NT2/D1 (cell line): ENCODE measurements at regions not wholly inside any gene's neighbourhood (a gene's known extent, or its start where the extent isn't known, plus 50 kb on each side); places are given as distances from the start of the nearest gene placed in this dataset.

Experiments used
- DNase-seq: peaks from one replicate; pipeline ENCODE4 v3.0.0-alpha.2; 2011; ENCODE audit warnings: low read depth, low spot score
- H3K27me3 ChIP-seq: 2 replicates; pipeline ENCODE4 v1.6.0; 2011; ENCODE audit warnings: mild to moderate bottlenecking; ENCODE audit not compliant: insufficient read length, insufficient read depth
- H3K36me3 ChIP-seq: 2 replicates; pipeline ENCODE4 v1.6.1; 2011; ENCODE audit warnings: mild to moderate bottlenecking, low read length, mixed read lengths; ENCODE audit not compliant: insufficient read depth, insufficient read length
- H3K4me1 ChIP-seq: 2 replicates; pipeline ENCODE4 v1.5.1; 2011; ENCODE audit not compliant: insufficient read depth, insufficient read length
- H3K4me3 ChIP-seq: 2 replicates; pipeline ENCODE4 v1.5.1; 2011; ENCODE audit warnings: low read depth; ENCODE audit not compliant: insufficient read length
- H3K9ac ChIP-seq: 2 replicates; pipeline ENCODE4 v1.6.0; 2011; ENCODE audit warnings: low read depth; ENCODE audit not compliant: insufficient read length
- H3K9me3 ChIP-seq: 2 replicates; pipeline ENCODE4 v1.5.1; 2011; ENCODE audit warnings: mild to moderate bottlenecking, low read length; ENCODE audit not compliant: insufficient read depth
- SUZ12 ChIP-seq: IDR thresholded peaks from 2 replicates; pipeline ENCODE4 v1.6.1; 2011; ENCODE audit not compliant: insufficient read length, insufficient read depth; ENCODE audit errors: extremely low read depth
- YY1 ChIP-seq: IDR thresholded peaks from 2 replicates; pipeline ENCODE4 v1.6.1; 2011; ENCODE audit not compliant: insufficient read length, insufficient read depth
- ZNF274 ChIP-seq: IDR thresholded peaks from 2 replicates; pipeline ENCODE4 v1.6.1; 2011; ENCODE audit warnings: mild to moderate bottlenecking, low read depth, low read length

DNA sequence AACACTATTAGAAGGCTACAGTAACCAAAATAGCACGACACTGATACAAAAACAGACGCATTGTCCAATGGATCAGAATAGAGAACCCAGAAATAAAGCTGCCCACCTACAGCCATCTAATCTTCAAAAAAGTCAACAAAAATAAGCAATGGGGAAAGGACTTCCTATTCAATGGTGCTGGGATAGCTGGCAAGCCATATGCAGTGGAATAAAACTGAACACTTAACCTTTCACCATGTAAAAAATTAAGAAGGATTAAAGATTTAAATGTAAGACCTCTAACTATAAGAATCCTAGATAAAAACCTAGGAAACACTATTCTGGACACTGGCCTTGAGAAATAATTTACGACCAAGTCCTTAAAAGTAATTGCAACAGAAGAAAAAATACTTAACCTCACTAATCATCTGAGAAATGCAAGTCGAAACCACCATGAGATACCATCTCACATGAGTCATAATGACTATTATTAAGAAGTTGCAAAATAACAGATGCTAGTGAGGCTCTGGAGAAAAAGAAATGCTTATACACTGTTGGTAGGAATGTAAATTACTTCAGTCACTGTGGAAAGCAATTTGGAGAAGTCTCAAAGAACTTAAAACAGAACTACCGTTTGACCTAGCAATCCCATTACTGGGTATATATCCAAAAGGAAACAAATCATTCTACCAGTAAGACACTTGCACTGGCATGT is 203.3 kb upstream of the CDH9 start:
- TF ChIP-seq YY1 (no peak), ZNF274 (no peak), SUZ12 (no peak)
- no peak for DNase-seq
- no peak overlapping the region for H3K4me3 ChIP-seq
- H3K27me3 ChIP-seq: no peaks in the 10 kb centered on the region
- H3K4me1 ChIP-seq: no peaks in the 10 kb centered on the region
- H3K9me3 ChIP-seq: no peaks in the 10 kb centered on the region
- H3K9ac ChIP-seq: no peak overlapping the region
- no peaks in the 10 kb centered on the region for H3K36me3 ChIP-seq

DNA sequence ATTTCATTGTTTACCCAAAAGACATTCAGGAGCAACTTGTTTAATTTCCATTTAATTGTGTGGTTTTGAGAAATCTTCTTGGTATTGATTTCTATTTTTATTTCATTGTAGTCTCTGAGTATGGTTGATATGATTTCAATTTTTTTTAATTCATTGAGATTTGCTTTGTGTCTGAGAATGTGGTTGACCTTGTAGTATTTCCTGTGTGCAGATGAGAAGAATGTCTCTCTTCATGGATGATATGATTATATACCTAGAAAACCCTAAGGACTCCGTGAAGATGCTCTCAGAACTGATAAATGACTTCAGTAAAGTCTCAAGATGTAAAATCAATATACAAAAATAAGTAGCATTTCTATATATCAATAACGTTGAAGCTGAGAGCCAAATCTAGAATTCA is 202.4 kb upstream of the CDH9 start:
- H3K36me3 ChIP-seq: no peaks in the 10 kb centered on the region
- H3K9me3 ChIP-seq: no peaks in the 10 kb centered on the region
- no peak for DNase-seq
- no peaks in the 10 kb centered on the region for H3K27me3 ChIP-seq
- TF ChIP-seq SUZ12 (no peak), YY1 (no peak), ZNF274 (no peak)
- H3K4me3 ChIP-seq: no peak overlapping the region
- H3K4me1 ChIP-seq: no peaks in the 10 kb centered on the region
- no peak overlapping the region for H3K9ac ChIP-seq

DNA sequence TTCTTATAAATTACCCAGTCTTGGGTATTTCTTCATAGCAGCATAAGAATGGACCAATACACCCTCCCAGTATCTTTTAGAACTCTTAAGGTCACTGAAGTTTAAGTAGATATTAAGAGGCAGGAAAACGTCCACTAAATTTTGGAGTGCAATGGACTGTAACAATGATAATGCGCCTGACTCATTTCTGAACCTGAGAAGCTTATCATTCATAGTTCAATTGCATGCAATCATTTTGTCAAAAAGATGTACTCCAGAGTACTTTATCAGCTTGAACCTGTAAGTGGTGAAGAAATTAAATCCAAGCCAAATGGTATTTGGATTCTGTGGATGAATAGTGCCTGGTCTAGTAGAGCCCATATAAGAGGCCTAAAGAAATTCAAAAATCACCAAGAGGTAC is 196.5 kb upstream of the CDH9 start:
- Histone ChIP-seq H3K4me1 (no peaks in the 10 kb centered on the region), H3K36me3 (no peaks in the 10 kb centered on the region), H3K9me3 (no peaks in the 10 kb centered on the region), H3K27me3 (no peaks in the 10 kb centered on the region), H3K4me3 (no peak overlapping the region), H3K9ac (no peak overlapping the region)
- no peak for TF ChIP-seq ZNF274
- TF ChIP-seq YY1: no peak
- no peak for TF ChIP-seq SUZ12
- no peak for DNase-seq

DNA sequence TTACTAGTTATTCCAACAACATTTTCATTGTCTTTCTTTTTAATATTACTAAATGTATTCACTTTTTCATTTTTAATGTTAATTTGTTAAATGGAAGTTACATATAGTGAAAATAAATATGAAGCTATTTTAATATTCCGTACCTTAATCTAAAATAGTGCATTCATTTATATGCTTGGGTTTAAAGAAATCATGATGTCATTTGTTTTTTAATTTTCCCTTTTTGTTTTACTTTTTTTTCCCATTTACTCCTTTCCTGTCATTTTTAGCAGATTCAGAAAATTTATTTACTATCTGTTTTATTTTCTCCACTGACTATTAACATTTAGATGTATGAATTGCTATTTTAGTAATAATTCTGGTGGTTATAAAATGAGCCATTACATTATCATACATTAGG is 183.0 kb upstream of the CDH9 start:
- no peaks in the 10 kb centered on the region for H3K9me3 ChIP-seq
- H3K36me3 ChIP-seq: no peaks in the 10 kb centered on the region
- no peak overlapping the region for H3K9ac ChIP-seq
- no peak for DNase-seq
- no peaks in the 10 kb centered on the region for H3K27me3 ChIP-seq
- no peaks in the 10 kb centered on the region for H3K4me1 ChIP-seq
- no peak overlapping the region for H3K4me3 ChIP-seq
- TF ChIP-seq YY1: no peak
- no peak for TF ChIP-seq SUZ12

DNA sequence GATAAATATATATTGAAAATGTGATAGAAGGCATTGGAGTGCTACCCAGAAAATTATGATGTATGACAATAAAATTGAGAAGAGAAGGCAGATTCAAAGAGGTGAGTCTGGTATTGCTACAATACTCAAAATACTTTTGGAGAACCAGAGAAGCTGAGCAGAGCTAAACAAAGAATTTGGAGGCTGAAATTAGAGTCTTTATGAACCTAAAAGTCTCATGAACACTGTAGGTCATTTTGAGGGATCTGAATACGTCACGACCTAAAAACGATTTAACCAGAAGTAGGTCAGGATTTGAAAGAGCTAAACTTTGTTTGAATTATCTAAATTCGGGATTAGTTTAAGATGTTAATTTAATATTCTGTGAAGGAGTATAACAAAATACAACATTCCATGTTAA is 182.4 kb upstream of the CDH9 start:
- Histone ChIP-seq H3K4me1 (no peaks in the 10 kb centered on the region), H3K9me3 (no peaks in the 10 kb centered on the region), H3K4me3 (no peak overlapping the region), H3K9ac (no peak overlapping the region), H3K36me3 (no peaks in the 10 kb centered on the region), H3K27me3 (no peaks in the 10 kb centered on the region)
- DNase-seq: no peak
- TF ChIP-seq YY1 (no peak), SUZ12 (no peak), ZNF274 (no peak)

DNA sequence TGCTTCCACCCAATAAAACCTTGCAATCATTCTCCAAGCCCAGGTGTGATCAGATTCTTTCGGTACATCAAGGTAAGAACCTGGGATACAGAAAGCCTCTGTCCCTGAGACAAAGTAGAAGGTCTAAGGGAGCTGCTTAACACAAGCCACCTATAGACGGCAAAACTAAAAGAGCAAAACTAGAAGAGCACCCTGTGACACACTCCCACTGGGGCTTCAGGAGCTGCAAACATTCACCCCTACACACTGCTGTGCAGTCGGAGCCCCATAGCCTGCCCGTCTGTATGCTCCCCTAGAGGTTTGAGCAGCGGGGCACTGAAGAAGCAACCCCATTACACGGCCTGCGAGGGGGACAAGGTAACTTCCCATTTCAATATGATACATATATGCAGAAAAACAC is 179.6 kb upstream of the CDH9 start:
- Histone ChIP-seq H3K36me3 (no peaks in the 10 kb centered on the region), H3K27me3 (no peaks in the 10 kb centered on the region), H3K4me3 (no peak overlapping the region), H3K9me3 (no peaks in the 10 kb centered on the region), H3K4me1 (no peaks in the 10 kb centered on the region), H3K9ac (no peak overlapping the region)
- no peak for DNase-seq
- no peak for TF ChIP-seq YY1
- no peak for TF ChIP-seq SUZ12
- no peak for TF ChIP-seq ZNF274

DNA sequence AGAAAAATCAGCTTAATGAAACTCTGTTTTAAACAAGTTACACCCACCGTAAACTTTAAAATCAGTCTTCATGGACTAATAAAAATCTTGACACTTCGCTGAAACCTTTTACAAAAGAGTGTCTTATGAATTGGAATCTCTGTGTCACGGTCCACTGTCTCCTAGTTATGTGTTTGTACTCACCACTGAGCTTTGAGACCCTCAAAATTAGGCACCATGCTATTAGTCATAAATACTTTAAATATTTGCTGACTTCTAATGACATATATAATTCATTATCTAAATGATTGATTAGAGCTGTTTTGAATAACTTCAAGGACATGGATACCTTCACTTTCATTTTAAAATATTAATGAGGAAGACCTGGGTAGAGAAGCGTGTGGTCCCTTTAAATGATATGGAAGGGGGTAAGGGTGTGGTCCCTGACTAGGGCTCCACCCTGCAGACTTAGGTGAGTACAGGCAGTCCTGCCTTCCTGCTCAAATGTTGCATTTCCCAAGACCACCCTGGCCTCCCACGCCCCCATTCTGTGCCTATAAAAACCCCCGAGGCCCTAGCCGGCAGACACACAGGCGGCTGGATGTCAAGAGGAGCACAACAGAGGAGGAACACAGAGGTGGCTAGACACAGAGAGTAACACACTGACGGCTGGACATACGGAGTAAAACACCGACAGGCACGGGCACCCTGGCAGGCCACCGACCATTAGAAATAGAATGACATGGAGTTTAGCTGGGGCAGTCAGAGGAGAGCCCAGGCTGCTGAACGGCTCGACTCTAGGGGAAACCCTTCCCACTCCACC is 179.0 kb upstream of the CDH9 start:
- Histone ChIP-seq H3K9me3 (no peaks in the 10 kb centered on the region), H3K27me3 (no peaks in the 10 kb centered on the region), H3K9ac (no peak overlapping the region), H3K36me3 (no peaks in the 10 kb centered on the region), H3K4me3 (no peak overlapping the region), H3K4me1 (no peaks in the 10 kb centered on the region)
- no peak for TF ChIP-seq SUZ12
- TF ChIP-seq ZNF274: no peak
- no peak for TF ChIP-seq YY1
- DNase-seq: no peak

DNA sequence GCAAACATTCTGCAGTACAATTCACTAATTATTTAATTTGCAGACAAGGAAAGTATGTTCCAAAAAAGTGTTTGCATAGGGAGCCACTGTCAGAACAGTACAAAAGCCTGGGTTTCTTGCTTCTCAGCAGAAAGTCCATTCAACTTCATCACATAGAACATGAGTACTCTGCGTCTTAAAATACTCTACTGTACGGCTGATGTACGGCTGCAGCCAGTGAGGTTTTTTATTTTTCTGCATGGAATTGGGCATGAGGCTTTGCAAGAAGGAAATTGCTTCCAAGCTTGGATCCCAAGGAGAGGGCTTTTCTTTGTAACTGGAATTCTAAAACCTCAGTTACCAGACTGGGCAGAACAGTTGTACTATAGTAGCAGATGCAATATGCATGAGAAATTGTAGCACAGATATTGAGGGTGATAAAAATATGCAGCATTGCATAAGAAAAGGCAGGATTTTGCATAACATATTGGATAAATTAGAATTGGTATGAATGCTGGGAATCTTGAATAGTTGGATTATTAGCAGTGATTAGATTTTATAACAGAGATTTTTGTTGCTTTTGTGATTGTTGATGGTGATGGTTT is 178.1 kb upstream of the CDH9 start:
- no peak overlapping the region for H3K9ac ChIP-seq
- no peak for TF ChIP-seq SUZ12
- TF ChIP-seq ZNF274: no peak
- no peak for TF ChIP-seq YY1
- DNase-seq: no peak
- no peaks in the 10 kb centered on the region for H3K27me3 ChIP-seq
- no peaks in the 10 kb centered on the region for H3K36me3 ChIP-seq
- no peak overlapping the region for H3K4me3 ChIP-seq
- no peaks in the 10 kb centered on the region for H3K9me3 ChIP-seq
- H3K4me1 ChIP-seq: no peaks in the 10 kb centered on the region
